Hematopoietic multipotent progenitor cell treated with erythropoietin and hydrocortisone succinate and interleukin-3 and kit ligand, for 17 days (in vitro differentiated cells): ENCODE measurements at regions not wholly inside any gene's neighbourhood (a gene's known extent, or its start where the extent isn't known, plus 50 kb on each side); places are given as distances from the start of the nearest gene placed in this dataset.
"Not testable (repeated sequence)": the region's sequence is repeated elsewhere in the genome, so short reads cannot be mapped to it uniquely, and the experiment has no call there.

Source experiments
- DNase-seq: peaks from one replicate; pipeline ENCODE4 v3.0.0-alpha.2; 2015; ENCODE audit warnings: low spot score

DNA sequence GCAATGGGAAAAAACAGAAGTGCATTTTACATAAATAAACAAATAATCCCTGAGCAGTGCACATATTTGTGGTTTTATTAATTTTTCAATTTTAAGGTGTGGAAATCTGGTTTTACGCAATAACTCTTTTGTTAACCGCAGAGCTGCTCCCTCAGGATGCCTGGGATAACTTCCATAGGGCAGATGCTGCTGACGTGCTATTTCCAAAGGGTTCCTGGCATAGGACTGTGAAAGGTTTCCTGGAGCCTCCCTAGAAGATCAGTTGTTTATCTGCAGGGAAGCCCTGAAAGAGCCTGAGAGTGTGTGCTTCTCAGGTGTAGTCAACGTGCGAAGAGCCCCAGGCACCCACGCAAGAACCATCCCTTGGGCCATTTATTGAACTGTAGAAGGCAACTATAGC is 443.5 kb downstream of the PLK2 start:
- DNase-seq: no peak

DNA sequence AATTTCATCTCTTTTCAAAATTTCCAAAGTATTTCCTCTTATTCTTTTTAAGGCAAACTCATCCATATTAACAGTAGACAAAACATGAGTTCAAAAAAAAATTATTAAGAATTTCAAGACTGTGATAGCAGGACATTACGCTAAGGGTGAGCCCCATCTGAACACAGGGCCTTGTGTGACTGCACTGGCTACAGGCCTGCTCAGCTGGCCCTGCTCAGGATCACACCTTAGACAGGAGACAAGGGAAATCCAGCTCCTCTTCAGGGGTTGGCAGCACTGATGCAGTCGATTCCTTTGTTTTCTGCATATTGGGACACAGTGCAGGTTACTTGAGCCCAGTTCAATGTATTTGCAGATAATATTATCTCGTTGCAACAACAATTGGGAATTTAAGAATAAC is 444.7 kb downstream of the PLK2 start:
- peak; percentile 2 for DNase-seq

DNA sequence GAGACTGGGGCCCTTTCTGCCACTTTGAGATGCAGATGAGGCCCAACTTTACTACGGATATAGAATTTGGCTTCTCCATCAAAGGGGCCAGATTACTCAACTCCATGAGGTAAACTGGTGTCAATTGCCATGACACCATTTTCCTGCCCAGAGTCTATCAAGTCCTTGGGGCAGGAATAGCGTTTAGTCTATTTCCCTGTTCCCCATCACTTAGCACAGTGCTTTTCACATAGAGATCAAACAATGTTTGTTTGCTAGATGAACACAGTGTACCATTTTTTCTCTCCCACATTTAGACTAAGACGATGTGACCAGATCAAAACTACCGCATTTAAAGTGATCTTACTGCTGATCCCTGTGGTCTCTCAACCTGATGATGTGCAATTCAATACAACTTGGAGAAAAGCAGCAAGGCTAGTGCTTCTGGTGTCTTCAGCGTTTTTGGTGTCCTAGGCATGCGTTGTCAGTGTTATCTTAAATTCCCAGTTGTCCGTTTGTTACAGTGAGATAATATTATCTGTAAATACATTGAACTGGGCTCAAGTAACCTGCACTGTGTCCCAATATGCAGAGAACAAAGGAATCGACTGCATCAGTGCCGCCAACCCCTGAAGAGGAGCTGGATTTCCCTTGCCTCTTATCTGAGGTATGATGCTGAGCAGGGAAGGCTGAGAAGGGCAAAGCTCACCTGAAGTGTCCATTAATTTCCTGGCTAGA is 446.2 kb downstream of the PLK2 start:
- DNase-seq: peak; percentile 2

DNA sequence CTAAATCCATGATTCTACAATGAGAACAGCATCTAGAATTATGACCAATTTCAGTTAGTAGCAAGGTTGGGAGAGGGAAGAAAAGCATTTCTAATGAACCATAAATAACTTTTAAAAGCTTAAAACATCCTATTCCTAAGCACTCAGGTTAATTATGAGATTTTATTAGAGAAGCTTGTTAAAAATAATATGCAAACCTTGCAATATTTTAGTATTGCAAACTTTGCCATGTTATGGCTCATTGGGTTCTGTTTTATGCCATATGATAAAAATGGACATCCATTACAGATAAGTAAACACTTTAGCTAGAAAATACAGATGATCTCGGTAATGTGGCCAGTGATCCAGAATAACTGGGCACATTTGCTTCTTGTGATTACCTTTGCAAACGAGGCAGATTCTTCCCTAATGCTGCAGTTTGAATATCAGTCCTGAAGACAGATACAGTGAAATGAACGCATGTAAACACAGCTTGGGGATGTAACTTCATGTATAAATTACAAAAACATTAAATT is 447.0 kb downstream of the PLK2 start:
- DNase-seq: peak; percentile 2

DNA sequence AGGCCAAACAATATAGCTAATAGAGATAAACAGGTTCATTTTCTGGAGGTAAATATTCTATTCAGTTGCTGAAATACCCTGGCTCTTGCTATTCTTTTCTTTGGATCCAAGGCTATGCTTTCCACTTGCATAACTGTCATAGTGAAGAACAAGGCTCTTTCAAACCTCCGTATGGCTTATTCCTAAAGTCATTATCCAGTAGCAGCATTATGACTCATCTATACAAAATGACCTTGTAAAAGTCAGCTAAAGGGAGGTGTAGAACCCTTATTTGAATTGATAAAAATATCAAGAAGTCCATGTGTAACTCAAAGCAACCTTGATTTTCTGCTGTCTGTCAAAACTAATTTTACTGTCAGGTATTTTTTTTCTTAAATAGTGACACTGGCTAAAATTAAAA is 447.8 kb downstream of the PLK2 start:
- DNase-seq: no peak

DNA sequence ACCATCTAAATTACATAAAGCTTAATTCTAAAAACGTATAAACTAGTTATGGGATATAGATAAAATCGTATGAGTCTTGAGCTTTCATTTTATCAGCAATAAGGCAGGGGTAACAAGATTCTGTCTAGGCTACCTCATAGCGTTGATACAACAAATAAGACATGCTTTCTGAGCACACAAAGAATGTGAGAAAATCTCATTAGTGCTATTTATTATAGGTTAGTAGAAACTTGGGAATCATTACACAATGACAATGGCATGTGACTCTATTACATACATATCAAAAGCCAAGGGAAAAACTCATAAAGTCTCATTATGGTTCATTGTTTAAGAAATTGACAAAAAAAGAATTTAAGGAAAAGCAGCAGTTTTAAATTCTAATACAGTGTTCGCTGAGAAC is 448.6 kb downstream of the PLK2 start:
- DNase-seq: peak; percentile 2

DNA sequence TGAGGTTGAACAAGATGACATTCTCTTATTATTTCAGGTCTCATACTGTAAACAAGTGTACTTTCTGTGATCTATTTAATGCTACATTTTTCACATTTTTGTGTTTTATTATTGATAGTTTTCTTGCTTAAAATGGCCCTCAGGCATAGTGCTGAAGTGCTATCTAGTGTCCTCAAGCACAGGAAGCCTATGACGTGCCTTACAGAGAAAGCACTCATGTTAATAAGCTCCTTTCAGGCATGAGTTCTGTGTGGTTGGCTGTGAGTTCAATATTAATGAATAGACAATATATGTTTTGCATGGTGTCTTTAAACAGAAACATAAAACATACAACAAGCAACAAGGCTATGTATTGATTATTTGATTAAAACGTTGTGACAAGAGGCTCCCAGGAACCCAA is 450.1 kb downstream of the PLK2 start:
- no peak for DNase-seq

DNA sequence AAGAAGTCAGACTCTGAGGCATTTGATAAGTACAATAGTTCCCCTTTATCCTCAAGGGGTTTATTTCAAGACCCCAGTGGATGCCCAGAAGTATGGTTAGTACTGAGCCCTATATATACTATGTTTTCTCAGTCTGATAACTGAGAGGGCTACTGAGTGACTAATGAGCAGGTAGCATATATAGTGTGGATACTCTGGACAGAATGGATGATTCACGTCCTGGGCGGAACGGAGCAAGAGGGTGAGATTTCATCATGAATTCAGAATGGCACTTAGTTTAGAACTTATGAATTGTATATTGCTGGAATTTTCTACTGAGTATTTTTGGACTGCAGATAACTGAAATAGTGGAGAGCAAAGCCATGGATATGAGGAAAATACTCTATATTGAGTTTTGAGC is 457.6 kb downstream of the PLK2 start:
- no peak for DNase-seq

DNA sequence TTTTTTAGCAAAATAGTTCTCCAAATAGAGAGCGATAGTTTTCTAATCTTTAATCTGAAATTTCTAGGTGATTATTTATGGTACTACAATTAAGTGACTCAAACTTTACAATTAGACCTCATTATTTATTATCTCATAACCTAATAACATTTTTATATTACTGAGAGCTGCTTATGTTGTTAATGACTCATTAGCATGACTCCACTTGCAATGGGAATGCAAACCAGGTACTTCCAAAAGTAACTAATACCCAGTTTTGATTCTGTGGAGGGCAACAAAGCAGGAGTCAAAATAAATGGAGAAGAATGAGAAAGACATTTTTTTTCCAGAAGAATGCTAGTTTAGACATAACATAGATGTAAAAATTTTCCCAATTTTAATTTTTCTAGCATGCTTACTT is 466.0 kb downstream of the PLK2 start:
- DNase-seq: no peak

DNA sequence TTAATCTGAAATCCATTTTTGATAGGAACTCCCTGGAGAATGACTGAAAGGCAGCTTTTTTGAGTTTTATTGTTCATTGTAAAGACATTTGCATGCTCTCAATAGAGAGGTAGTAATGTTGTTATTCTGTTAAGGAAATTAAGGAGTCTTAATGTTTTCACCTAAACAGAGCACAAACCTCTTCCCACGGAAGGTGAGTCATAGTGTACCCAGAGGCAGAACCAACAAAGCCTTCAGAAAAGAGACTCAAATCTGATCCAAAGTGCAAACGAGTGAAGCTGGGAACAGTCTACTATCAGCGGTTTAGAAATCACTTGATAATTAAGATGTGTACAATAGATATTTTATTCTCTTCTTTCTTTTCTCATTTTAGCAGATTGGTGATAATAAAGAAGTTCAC is 470.5 kb downstream of the PLK2 start:
- no peak for DNase-seq

DNA sequence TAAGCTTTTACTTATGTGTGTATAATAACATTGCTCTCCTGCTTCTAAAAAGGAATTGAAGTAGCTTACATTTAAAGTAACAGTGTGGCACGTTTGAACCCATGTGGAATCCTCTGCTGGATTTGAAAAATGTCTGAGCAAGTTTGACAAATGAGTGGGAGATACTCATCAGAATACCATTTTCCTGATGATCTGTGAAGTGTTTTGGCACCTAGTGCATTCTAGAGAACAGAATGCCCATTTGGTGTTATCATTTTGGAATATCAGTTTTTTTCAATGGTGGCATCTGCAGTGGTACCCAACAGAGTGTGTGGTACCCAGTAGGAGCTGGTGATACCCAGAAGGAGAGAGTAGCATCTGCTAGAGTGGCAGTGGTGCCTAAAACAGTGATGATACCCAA is 471.1 kb downstream of the PLK2 start:
- DNase-seq: no peak

DNA sequence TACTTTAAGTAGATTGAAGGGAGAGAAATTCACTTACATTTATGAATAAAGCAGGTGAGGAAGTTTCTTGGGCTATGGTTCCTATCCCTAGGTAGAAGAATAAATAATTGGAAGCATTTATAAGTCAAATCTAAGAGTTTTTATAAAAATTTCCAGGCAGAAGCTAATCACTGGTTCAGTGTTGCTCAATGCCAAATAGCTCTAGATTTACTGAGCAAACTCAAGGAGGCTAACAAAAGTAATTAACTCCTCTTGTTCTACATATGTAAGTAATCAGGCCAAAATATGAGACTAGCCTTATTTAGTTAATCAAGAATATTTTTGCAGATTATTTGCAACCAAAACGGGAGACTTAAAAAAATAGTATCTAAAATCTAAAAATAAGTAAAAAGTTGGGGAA is 472.3 kb downstream of the PLK2 start:
- no peak for DNase-seq

DNA sequence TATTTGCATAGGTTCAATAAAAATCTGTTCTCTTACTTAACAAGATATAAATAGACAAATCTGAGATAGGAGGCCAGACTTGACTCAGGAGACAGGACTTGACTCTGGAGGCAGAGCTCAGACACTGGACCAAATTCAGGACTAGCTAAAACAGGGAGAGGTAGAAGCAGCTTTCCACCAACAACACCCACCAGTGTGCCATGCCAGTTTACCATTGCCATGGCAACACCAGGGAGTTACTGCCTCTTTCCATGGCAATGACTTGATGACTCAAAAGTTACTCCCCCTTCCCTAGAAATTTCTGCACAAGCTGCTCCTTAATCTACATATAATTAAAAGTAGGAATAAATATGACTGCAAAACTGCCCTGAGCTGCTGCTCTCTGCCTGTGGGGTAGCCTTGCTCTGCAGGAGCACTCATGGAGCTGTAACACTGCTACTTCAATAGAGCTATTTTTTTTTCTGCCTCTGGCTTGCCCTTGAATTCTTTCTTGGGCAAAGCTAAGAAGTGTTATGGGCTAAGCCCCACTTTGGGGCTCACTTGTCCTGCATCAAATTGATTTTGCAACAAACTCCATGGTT is 473.0 kb downstream of the PLK2 start:
- no peak for DNase-seq

DNA sequence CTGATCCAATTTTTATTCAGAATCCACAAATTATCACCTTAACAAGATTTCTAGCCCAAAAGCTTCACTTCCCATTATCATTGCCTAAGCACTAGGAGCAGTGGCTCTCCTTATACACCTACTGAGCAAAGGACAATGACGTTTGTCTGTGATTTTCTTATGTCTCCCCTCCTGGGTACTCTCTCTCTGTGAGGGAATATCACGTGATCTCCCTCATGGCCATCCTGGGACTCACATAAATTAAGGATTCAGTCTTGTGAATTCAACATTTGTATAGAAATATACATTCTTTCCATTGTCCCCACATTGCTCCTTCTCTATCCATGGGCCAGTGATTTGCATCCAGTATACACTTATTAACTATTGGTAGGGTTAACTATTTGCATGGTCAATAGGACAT is 476.5 kb downstream of the PLK2 start:
- no peak for DNase-seq

DNA sequence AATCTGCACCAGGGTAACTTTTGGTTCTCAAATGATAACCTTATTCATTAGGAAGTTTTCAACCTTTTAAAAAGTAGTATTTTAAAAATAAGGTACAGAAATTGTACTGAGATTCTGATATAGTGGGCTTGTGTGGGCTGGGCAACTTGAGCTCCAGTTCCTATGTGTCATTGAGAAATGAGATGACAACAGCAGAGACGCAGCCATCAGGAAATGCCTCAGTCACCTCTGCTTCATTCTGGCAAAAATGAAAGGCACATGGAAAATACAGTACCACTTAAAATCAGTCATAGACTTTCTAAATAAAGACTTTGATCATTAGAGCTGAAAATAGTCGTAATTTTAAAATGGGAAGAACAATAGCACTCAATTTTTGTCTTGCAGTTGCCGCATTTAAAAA is 480.2 kb downstream of the PLK2 start:
- DNase-seq: no peak

DNA sequence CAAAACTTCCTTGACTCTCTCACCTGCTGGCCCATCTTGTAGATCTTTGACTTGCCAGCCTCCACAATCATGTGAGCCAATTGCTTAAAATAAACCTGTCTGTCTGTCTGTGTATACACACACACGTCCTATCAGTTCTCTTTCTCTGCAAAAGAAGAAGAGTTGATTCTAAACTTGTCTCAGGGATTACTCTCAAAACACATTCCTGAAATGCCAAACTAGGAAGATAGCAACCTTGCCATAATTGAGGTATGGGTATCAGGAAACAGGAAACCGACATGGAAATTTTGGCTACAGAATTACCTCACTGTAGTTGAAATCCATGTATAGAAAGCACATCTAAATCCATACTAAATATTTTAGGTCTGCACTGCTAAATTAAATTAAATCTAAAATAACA is 483.4 kb downstream of the PLK2 start:
- DNase-seq: no peak

DNA sequence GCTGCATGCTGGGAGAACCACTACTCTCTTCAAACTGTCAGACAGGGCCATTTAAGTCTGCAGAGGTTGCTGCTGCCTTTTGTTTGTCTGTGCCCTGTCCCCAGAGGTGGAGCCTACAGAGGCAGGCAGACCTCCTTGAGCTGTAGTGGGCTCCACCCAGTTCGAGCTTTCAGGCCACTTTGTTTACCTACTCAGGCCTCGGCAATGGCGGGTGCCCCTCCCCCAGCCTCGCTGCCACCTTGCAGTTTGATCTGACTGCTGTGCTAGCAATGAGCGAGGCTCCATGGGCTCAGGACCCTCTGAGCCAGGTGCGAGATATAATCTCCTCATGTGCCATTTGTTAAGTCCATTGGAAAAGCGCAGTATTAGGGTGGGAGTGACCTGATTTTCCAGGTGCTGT is 487.8 kb downstream of the PLK2 start:
- DNase-seq: not testable (repeated sequence)

DNA sequence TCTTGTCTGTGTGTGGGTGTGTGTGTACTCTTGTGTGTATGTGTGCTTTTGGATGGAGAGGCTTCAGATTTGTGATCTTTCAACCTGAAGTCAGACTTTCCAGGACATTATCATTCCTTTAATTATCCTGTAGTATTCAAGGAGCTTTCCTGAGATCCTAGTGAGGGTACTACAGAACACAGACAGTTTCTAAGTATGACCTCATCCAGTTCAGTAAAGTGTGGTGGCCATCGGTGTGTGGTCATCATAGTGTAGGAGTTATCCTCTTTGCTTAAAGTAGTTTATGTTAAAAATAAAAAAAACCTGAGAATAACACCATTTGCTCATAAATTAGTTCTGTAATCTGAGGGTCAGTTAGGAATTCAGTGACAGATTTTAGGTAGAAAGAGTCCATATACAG is 478.0 kb upstream of the ACTBL2 start:
- DNase-seq: no peak

DNA sequence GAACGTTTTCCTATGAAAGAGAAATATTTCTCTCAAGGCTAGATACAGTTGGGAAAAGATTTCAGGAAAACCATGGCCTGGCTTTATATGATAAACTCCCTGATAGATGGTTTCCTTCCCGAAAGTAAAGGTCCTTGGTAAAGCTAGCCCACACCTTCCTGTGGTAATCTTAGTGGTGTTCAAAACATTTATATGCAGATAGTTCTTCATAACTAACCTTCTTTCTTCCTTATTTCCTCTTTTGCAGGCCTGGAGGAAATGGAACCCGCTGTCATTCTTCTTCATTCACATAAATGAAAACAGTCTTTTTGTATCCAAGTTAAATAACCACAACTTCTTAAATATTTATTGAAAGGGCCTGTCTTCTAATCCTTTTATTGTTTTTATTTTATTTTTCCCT is 474.0 kb upstream of the ACTBL2 start:
- DNase-seq: no peak

DNA sequence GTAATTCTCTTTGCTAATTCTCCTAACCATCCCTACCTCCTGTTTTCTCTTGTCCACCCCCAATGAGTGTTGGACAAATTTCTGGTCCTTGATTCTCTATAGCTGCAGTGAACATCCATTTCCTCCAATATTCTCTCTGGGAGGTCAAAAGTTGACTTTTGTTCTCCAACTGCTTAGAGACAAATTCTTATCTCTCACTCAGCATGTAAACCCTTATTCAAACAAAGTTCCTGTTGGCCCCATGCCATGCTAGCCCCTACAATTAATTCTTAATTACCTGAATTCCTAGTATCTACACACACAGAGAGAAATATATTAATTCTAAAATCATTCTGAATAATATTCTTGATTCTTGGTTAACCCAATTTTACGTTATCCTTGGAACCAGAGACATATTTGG is 472.9 kb upstream of the ACTBL2 start:
- no peak for DNase-seq

DNA sequence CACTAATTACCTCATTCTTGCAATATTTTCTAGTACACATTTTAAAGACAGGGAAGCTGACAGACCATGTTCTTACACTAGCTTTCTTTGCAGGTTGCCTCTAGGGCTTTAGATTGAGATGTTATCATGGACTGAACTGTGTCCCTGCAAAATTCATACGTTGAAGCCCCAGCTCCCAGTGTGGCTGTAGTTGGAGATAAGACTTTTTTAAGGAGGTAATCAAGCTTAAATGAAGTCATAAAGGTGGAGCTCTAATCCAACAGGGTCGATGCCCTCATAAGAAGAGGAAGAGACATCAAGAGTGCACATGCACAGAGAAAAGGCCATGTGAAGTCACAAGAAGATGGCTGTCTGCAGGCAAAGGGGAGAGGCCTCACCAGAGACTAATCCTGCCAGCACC is 471.2 kb upstream of the ACTBL2 start:
- DNase-seq: no peak

DNA sequence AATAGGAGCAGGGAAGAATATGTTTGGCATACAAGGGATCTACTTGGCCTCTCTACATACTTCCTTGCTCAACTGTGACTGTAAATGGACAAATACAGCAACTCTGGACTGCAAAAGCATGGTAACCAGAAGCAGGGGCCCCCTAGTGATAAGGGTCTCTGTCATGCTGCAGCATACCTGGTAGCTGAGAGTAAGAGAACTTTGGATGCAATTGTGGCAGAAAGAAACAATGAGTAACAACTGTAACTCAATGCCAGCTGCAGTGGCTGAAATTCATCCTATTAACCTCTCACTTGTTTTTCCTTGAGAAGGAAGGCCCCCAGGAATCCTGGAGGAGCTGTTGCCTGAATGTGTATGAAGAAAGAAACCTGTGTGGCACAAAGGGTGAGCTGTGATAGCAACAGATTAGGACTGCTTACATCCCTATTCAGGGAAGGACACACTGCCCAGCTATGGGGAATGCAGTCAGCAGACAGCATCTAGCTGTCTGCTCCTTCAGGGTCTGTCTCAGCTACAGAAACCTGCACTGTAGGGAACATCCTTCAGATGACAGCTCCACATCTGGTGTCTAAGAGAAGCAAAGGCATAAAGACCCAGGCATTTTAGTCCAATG is 468.1 kb upstream of the ACTBL2 start:
- no peak for DNase-seq

DNA sequence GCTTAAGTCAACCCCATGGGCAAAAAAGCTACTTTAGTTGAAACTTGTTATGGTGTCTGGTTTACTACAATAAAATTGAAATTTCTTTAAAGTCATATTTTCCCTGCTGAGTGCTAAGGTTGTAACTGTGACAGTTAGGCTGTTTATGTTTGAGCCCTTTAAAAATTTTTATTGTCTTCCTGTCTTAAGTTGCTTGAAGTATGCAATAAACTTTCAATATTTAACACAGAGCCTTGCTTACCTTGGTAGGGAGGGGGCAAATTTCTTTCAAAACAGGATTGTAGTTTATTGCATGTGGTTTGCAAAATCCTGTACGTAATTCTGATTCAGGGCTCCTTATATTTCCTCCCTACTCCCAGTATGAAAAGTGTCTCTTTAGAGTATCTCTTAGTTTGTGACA is 465.5 kb upstream of the ACTBL2 start:
- no peak for DNase-seq

DNA sequence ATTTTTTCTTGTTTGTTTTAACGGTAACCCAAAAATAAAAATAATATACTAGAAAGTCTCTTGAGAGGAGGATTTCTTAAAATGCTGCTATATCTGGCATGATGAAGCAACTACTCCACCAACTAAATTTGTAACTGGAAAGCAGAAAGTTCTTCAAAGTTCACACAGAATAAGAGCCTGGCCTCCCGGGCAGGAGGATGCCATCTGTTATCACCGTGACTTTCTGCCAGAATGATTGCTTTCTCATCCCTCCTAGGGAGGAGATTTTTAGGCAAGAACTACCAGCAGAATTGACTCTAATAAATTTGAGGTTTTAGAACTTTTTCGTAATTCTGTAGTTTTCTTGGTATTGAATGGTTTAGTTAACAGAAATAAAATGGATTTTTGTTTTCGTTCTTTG is 464.6 kb upstream of the ACTBL2 start:
- no peak for DNase-seq
